Hepatocyte (in vitro differentiated cells): ENCODE measurements at regions not wholly inside any gene's neighbourhood (a gene's known extent, or its start where the extent isn't known, plus 50 kb on each side); places are given as distances from the start of the nearest gene placed in this dataset.

Experiments used
- DNase-seq: peaks from one replicate; pipeline ENCODE4 v3.0.0-alpha.2; 2016; ENCODE audit warnings: low spot score
- H2AFZ ChIP-seq: fragments of 200-600 bp; sonication (generic); 2 replicates; pipeline ENCODE4 v1.6.0; 2016; ENCODE audit warnings: antibody characterized with exemption, mild to moderate bottlenecking
- H3K27ac ChIP-seq: fragments of 200-600 bp; sonication (generic); 2 replicates; pipeline ENCODE4 v1.5.1; 2016; ENCODE audit warnings: mild to moderate bottlenecking
- H3K27me3 ChIP-seq: fragments of 200-600 bp; sonication (generic); 2 replicates; pipeline ENCODE4 v1.6.1; 2016
- H3K36me3 ChIP-seq: fragments of 200-600 bp; sonication (generic); replicated peaks from 2 replicates; pipeline ENCODE4 v1.5.1; 2016; ENCODE audit warnings: low read depth; ENCODE audit not compliant: insufficient read depth
- H3K4me1 ChIP-seq: fragments of 200-600 bp; sonication (generic); 2 replicates; pipeline ENCODE4 v1.5.1; 2016; ENCODE audit warnings: mild to moderate bottlenecking, moderate library complexity; ENCODE audit not compliant: insufficient read depth
- H3K4me2 ChIP-seq: fragments of 200-600 bp; sonication (generic); 2 replicates; pipeline ENCODE4 v1.6.0; 2016
- H3K4me3 ChIP-seq: fragments of 200-600 bp; sonication (generic); 2 replicates; pipeline ENCODE4 v1.5.1; 2016; ENCODE audit warnings: mild to moderate bottlenecking
- H3K79me2 ChIP-seq: fragments of 200-600 bp; sonication (generic); 2 replicates; pipeline ENCODE4 v1.6.0; 2017; ENCODE audit warnings: mild to moderate bottlenecking
- H3K9me2 ChIP-seq: fragments of 200-600 bp; sonication (generic); replicated peaks from 2 replicates; pipeline ENCODE4 v1.6.0; 2017; ENCODE audit warnings: mild to moderate bottlenecking; ENCODE audit not compliant: insufficient read depth
- H3K9me3 ChIP-seq: fragments of 200-600 bp; sonication (generic); 2 replicates; pipeline ENCODE4 v1.5.1; 2016; ENCODE audit warnings: low read depth, mild to moderate bottlenecking
- H4K20me1 ChIP-seq: fragments of 200-600 bp; sonication (generic); 2 replicates; pipeline ENCODE4 v1.6.0; 2016; ENCODE audit warnings: mild to moderate bottlenecking; ENCODE audit not compliant: insufficient read depth, poor library complexity, severe bottlenecking
- CTCF ChIP-seq: fragments of 200-600 bp; sonication (generic); IDR thresholded peaks from 2 replicates; pipeline ENCODE4 v1.5.1; 2016; ENCODE audit warnings: antibody characterized with exemption, mild to moderate bottlenecking; ENCODE audit not compliant: poor library complexity
- EZH2 ChIP-seq: fragments of 200-600 bp; sonication (generic); IDR thresholded peaks from 2 replicates; pipeline ENCODE4 v1.6.1; 2016; ENCODE audit warnings: antibody characterized with exemption, mild to moderate bottlenecking, borderline replicate concordance
- EZH2phosphoT487 ChIP-seq: fragments of 200-600 bp; sonication (generic); IDR thresholded peaks from one replicate; pipeline ENCODE4 v1.6.1; 2018; ENCODE audit warnings: antibody characterized with exemption, mild to moderate bottlenecking, low read depth, moderate library complexity; ENCODE audit not compliant: unreplicated experiment, severe bottlenecking
- WGBS: methylation state at CpG from one replicate; pipeline ENCODE4 v1.1.6; 2016; ENCODE audit warnings: low lambda C conversion rate; ENCODE audit errors: missing lambda C conversion rate; 5-methylcytosine and 5-hydroxymethylcytosine counted together

- no peaks in the 10 kb centered on the region for H3K4me1 ChIP-seq
- no peak overlapping the region for H2AFZ ChIP-seq
- H3K36me3 ChIP-seq = no peaks in the 10 kb centered on the region
- H3K27me3 ChIP-seq = no peaks in the 10 kb centered on the region
- TF ChIP-seq EZH2phosphoT487 = no peak
- no peak for TF ChIP-seq CTCF
- no peak for TF ChIP-seq EZH2
- no peaks in the 10 kb centered on the region for H4K20me1 ChIP-seq
- WGBS = 83% methylated on average over 4 of the region's 4 CpGs
- H3K4me2 ChIP-seq = no peak overlapping the region
- no peak overlapping the region for H3K27ac ChIP-seq
- H3K79me2 ChIP-seq = no peaks in the 10 kb centered on the region
- H3K9me3 ChIP-seq = no peaks in the 10 kb centered on the region
- no peak for DNase-seq
- no peaks in the 10 kb centered on the region for H3K9me2 ChIP-seq
- no peak overlapping the region for H3K4me3 ChIP-seq
Observed at GRCh38 chr20:7656687-7657467, 283.4 kb downstream of the HAO1 start.

GRCh38 chr20:7657569-7657968 is 282.7 kb downstream of the HAO1 start:
- DNase-seq = no peak
- no peaks in the 10 kb centered on the region for H3K4me1 ChIP-seq
- no peak for TF ChIP-seq EZH2
- no peak for TF ChIP-seq EZH2phosphoT487
- TF ChIP-seq CTCF = no peak
- 69% methylated on average over 2 of the region's 2 CpGs for WGBS
- H4K20me1 ChIP-seq = no peaks in the 10 kb centered on the region
- H3K9me2 ChIP-seq = no peaks in the 10 kb centered on the region
- no peak overlapping the region for H3K4me2 ChIP-seq
- no peaks in the 10 kb centered on the region for H3K9me3 ChIP-seq
- no peaks in the 10 kb centered on the region for H3K36me3 ChIP-seq
- H3K27ac ChIP-seq = no peak overlapping the region
- no peak overlapping the region for H3K4me3 ChIP-seq
- no peaks in the 10 kb centered on the region for H3K27me3 ChIP-seq
- H3K79me2 ChIP-seq = no peaks in the 10 kb centered on the region
- no peak overlapping the region for H2AFZ ChIP-seq

GRCh38 chr20:7660165-7660564 is 280.1 kb downstream of the HAO1 start:
- no peak for TF ChIP-seq EZH2
- Histone ChIP-seq H3K36me3 (no peaks in the 10 kb centered on the region), H3K9me2 (no peaks in the 10 kb centered on the region), H3K4me3 (no peak overlapping the region), H3K4me1 (no peaks in the 10 kb centered on the region), H3K27ac (no peak overlapping the region), H3K79me2 (no peaks in the 10 kb centered on the region), H3K9me3 (no peaks in the 10 kb centered on the region), H4K20me1 (no peaks in the 10 kb centered on the region), H2AFZ (no peak overlapping the region), H3K27me3 (no peaks in the 10 kb centered on the region), H3K4me2 (no peak overlapping the region)
- WGBS = 95% methylated on average over 3 of the region's 3 CpGs
- DNase-seq = no peak

GRCh38 chr20:7665376-7665775 is 274.9 kb downstream of the HAO1 start:
- no peak overlapping the region for H3K4me3 ChIP-seq
- H3K4me1 ChIP-seq = no peaks in the 10 kb centered on the region
- no peaks in the 10 kb centered on the region for H3K9me3 ChIP-seq
- no peak overlapping the region for H3K27ac ChIP-seq
- 53% methylated on average over 2 of the region's 2 CpGs for WGBS
- H3K9me2 ChIP-seq = no peaks in the 10 kb centered on the region
- DNase-seq = no peak
- H4K20me1 ChIP-seq = no peaks in the 10 kb centered on the region
- H3K27me3 ChIP-seq = no peaks in the 10 kb centered on the region
- H3K36me3 ChIP-seq = no peaks in the 10 kb centered on the region
- no peak overlapping the region for H2AFZ ChIP-seq
- TF ChIP-seq EZH2 = no peak
- no peak for TF ChIP-seq CTCF
- H3K79me2 ChIP-seq = no peaks in the 10 kb centered on the region
- H3K4me2 ChIP-seq = no peak overlapping the region
